ENCODE measurements at regions not wholly inside any gene's neighbourhood (a gene's known extent, or its start where the extent isn't known, plus 50 kb on each side); places are given as distances from the start of the nearest gene placed in this dataset.

GRCh38 chr2:2827761-2828221, 496.7 kb upstream of the MYT1L start (continued):
- TF ChIP-seq ZBTB33 (IDR thresholded peaks at IDR 0.05; ENCODE audit: extremely low read depth, insufficient replicate concordance, low read length), result no peak
- TF ChIP-seq EGR1 (IDR thresholded peaks at IDR 0.05; ENCODE audit: low read depth), result no peak
- no peak for TF ChIP-seq ZNF274 (IDR thresholded peaks at IDR 0.05; ENCODE audit: low read depth, low read length)
- TF ChIP-seq POLR2AphosphoS5 (IDR thresholded peaks at IDR 0.05; ENCODE audit: low read depth, low read length), result no peak
- TF ChIP-seq SIN3A (IDR thresholded peaks at IDR 0.05; ENCODE audit: low read depth), result no peak

- Histone ChIP-seq H3K27me3 (ENCODE audit: insufficient read depth, low read length) (peaks cover 14% of the 10 kb centered on the region; the same call in 1 of the 2 replicates), H3K9ac (ENCODE audit: low read length) (no peak overlapping the region), H4K20me1 (ENCODE audit: insufficient read depth) (no peaks in the 10 kb centered on the region), H3K9me2 (ENCODE audit: insufficient read depth) (no peaks in the 10 kb centered on the region), H3K36me3 (ENCODE audit: control insufficient read depth in 1 of 2, insufficient read depth in 2 of 2, low read length in 2 of 2) (no peaks in the 10 kb centered on the region), H3K27ac (ENCODE audit: low read depth, low read length) (no peak overlapping the region), H3K4me2 (ENCODE audit: low read length) (no peak overlapping the region), H3K4me3 (replicated peaks in 1 of 2; ENCODE audit: low read depth in 1 of 2, low read length in 2 of 2) (no peak overlapping the region), H3K9me3 (ENCODE audit: control insufficient read depth in 1 of 2, insufficient read depth in 1 of 2, low read depth in 1 of 2, low read length in 2 of 2) (no peaks in the 10 kb centered on the region), H2AFZ (ENCODE audit: low read depth, low read length, poor library complexity, severe bottlenecking) (no peak overlapping the region), H3K4me1 (ENCODE audit: control insufficient read depth in 1 of 2, insufficient read depth in 2 of 2, low read length in 2 of 2) (no peaks in the 10 kb centered on the region), H3K79me2 (ENCODE audit: insufficient read depth, low read length) (no peaks in the 10 kb centered on the region)
- intact Hi-C loops (cut with micrococcal nuclease), result no loop called here
- BruUV-seq (replicated peaks), result no TSS peak
- TF ChIP-seq RAD21 (IDR thresholded peaks at IDR 0.05; ENCODE audit: low read depth) (no peak), ATF3 (IDR thresholded peaks at IDR 0.05) (no peak), ZFX (IDR thresholded peaks at IDR 0.05) (no peak), YY1 (IDR thresholded peaks at IDR 0.05; ENCODE audit: extremely low read depth, insufficient replicate concordance, low read depth, low read length) (no peak), SIN3A (IDR thresholded peaks at IDR 0.05; ENCODE audit: low read depth) (no peak), CBX3 (IDR thresholded peaks at IDR 0.05; ENCODE audit: low read depth) (no peak)
- DNase-seq (ENCODE audit: low read depth, low spot score) (no peak), ATAC-seq (no peak)
- ChIA-PET POLR2A (no interaction called here), RAD21 (ENCODE audit: low non-redundant PET in 1 of 2, low total read pairs in 2 of 2, uncharacterized antibody in 2 of 2, unreplicated experiment in 2 of 2) (no interaction called here), CTCF (no interaction called here)
These were observed 496.1 kb upstream of the MYT1L start for GRCh38 chr2:2827046-2827636.

All from HCT116 (cell line).